Thyroid gland (tissue), 4 donors: ENCODE measurements at regions not wholly inside any gene's neighbourhood (a gene's known extent, or its start where the extent isn't known, plus 50 kb on each side); places are given as distances from the start of the nearest gene placed in this dataset.

Source experiments
- POLR2A ChIP-seq, 2 donors: fragments of 450-650 bp; IDR thresholded peaks; one replicate each; pipeline ENCODE4 v1.6.1; 2017; ENCODE audit warnings: antibody characterized with exemption in 2 of 2, mild to moderate bottlenecking in 2 of 2, moderate library complexity in 1 of 2
- TF ChIP-seq, protein P1 (sequence below), 6 experiments: fragments of 200-600 bp in 3 of 6; fragments of 450-650 bp in 3 of 6; sonication (generic) in 3 of 6; IDR thresholded peaks; one replicate each; pipeline ENCODE4 v1.5.1; 2016 to 2019; ENCODE audit warnings: antibody characterized with exemption in 6 of 6, mild to moderate bottlenecking in 2 of 6, inconsistent platforms in 1 of 6, moderate library complexity in 1 of 6

DNA sequence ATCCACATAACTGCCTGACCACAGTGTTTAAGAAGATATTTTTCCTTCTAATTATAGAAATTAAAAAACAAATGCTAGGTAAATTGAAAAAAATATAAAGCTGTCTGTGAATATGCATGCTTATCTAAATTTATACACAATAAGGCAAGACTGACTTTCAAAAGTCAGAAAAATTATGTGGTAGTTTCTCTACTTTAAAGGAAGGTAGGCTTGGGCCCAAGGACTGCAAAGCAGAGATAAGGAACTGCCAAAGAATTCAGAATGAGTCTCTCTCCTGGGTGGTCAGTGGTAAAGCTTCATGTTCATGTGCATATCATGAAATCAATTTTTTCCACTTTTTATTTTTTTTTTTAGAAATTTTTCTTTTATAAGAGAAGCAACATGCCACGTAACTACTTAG, 998.6 kb downstream of the REEP3 start:
- TF ChIP-seq, protein P1, sequence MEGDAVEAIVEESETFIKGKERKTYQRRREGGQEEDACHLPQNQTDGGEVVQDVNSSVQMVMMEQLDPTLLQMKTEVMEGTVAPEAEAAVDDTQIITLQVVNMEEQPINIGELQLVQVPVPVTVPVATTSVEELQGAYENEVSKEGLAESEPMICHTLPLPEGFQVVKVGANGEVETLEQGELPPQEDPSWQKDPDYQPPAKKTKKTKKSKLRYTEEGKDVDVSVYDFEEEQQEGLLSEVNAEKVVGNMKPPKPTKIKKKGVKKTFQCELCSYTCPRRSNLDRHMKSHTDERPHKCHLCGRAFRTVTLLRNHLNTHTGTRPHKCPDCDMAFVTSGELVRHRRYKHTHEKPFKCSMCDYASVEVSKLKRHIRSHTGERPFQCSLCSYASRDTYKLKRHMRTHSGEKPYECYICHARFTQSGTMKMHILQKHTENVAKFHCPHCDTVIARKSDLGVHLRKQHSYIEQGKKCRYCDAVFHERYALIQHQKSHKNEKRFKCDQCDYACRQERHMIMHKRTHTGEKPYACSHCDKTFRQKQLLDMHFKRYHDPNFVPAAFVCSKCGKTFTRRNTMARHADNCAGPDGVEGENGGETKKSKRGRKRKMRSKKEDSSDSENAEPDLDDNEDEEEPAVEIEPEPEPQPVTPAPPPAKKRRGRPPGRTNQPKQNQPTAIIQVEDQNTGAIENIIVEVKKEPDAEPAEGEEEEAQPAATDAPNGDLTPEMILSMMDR (IDR thresholded peaks at IDR 0.05), result no peak
- no peak for TF ChIP-seq POLR2A (IDR thresholded peaks at IDR 0.05)
